Ovary (tissue), 7 donors: ENCODE measurements at regions not wholly inside any gene's neighbourhood (a gene's known extent, or its start where the extent isn't known, plus 50 kb on each side); places are given as distances from the start of the nearest gene placed in this dataset.

Experiments
- DNase-seq, 5 donors: peaks; one replicate each; pipeline ENCODE4 v3.0.0-alpha.2; 2019 to 2020
- H3K27ac ChIP-seq, 2 donors: fragments of 200-600 bp; one replicate each; pipeline versions ENCODE4 v1.5.1 to v1.8.0; 2019 to 2022
- H3K27me3 ChIP-seq: fragments of 200-600 bp; one replicate; pipeline ENCODE4 v1.8.0; 2022
- H3K36me3 ChIP-seq: fragments of 200-600 bp; sonication (generic); one replicate; pipeline ENCODE4 v1.5.1; 2019
- H3K4me1 ChIP-seq: one replicate; pipeline ENCODE4 v1.8.1; 2013; ENCODE audit warnings: mild to moderate bottlenecking, moderate library complexity; ENCODE audit not compliant: insufficient read depth
- H3K4me3 ChIP-seq: fragments of 200-600 bp; sonication (generic); one replicate; pipeline ENCODE4 v1.5.1; 2017
- H3K9me3 ChIP-seq, 2 donors: fragments of 200-600 bp in 1 of 2; sonication (generic) in 1 of 2; one replicate each; pipeline versions ENCODE4 v1.5.1 to v1.8.1; 2013 to 2019; ENCODE audit warnings: mild to moderate bottlenecking in 1 of 2, moderate library complexity in 1 of 2
- CTCF ChIP-seq, 3 donors: fragments of 450-650 bp in 2 of 3; fragments of 200-600 bp in 1 of 3; IDR thresholded peaks; one replicate each; pipeline versions ENCODE4 v1.5.1 to v1.8.0; 2016 to 2022; ENCODE audit warnings: antibody characterized with exemption in 3 of 3, mild to moderate bottlenecking in 1 of 3
- EP300 ChIP-seq: sonication (generic); formaldehyde crosslinking; IDR thresholded peaks from one replicate; pipeline ENCODE4 v1.6.1; 2017; ENCODE audit warnings: antibody characterized with exemption
- POLR2A ChIP-seq: fragments of 450-650 bp; IDR thresholded peaks from one replicate; pipeline ENCODE4 v1.6.1; 2017; ENCODE audit warnings: antibody characterized with exemption, mild to moderate bottlenecking, moderate library complexity
- WGBS, 3 donors: extraction: QIAGEN DNeasy Blood & Tissue Kit in 1 of 3; methylation state at CpG; one replicate each; pipeline versions ENCODE4 v1.1.5 to v1.1.7; 2013 to 2017; 5-methylcytosine and 5-hydroxymethylcytosine counted together
- intact Hi-C, 4 donors: fragments of 100-400 bp; cut with DNase I; formaldehyde crosslinking; loops; one replicate each; pipeline versions ENCODE4 v1.11.0 to v1.15.1; 2022 to 2023
- donor health status: DM: no; HTN: no; CAD: no; lungs with moderate emphysema.
- donor health status: DM: no; HTN: no; CAD: no.
- donor health status: Bipolar disorder and iron deficiency.
- donor health status: DM: no; HTN: no; CAD: no.
- donor health status: DM: yes; HTN: yes; CAD: no.

GRCh38 chr2:198901894-198902293 is 555.8 kb downstream of the SATB2 start:
- Histone ChIP-seq H3K4me1 (no peaks in the 10 kb centered on the region), H3K9me3 (no peaks in the 10 kb centered on the region), H3K27me3 (no peaks in the 10 kb centered on the region), H3K36me3 (no peaks in the 10 kb centered on the region), H3K27ac (no peak overlapping the region), H3K4me3 (no peak overlapping the region)
- intact Hi-C loops: no loop called here
- no peak for TF ChIP-seq EP300
- TF ChIP-seq POLR2A: no peak
- no peak for TF ChIP-seq CTCF (IDR thresholded peaks at IDR 0.05)
- no peak for DNase-seq

GRCh38 chr2:198900141-198900540 is 557.6 kb downstream of the SATB2 start:
- no peak overlapping the region for H3K4me3 ChIP-seq
- TF ChIP-seq POLR2A (no peak), EP300 (no peak), CTCF (IDR thresholded peaks at IDR 0.05) (no peak)
- no peaks in the 10 kb centered on the region for H3K4me1 ChIP-seq
- H3K36me3 ChIP-seq: no peaks in the 10 kb centered on the region
- H3K9me3 ChIP-seq: no peaks in the 10 kb centered on the region
- intact Hi-C loops: no loop called here
- DNase-seq: no peak
- WGBS, 3 donors: 84 to 87% (median 86%) methylated on average over 3 of the region's 3 CpGs
- no peak overlapping the region for H3K27ac ChIP-seq
- no peaks in the 10 kb centered on the region for H3K27me3 ChIP-seq

- intact Hi-C loops: no loop called here
- no peak for DNase-seq
- Histone ChIP-seq H3K27me3 (no peaks in the 10 kb centered on the region), H3K27ac (no peak overlapping the region), H3K4me1 (no peaks in the 10 kb centered on the region), H3K36me3 (no peaks in the 10 kb centered on the region), H3K9me3 (no peaks in the 10 kb centered on the region), H3K4me3 (no peak overlapping the region)
- TF ChIP-seq CTCF (IDR thresholded peaks at IDR 0.05) (no peak), POLR2A (no peak), EP300 (no peak)
Measured at GRCh38 chr2:198890490-198890889, 567.2 kb downstream of the SATB2 start.

- Histone ChIP-seq H3K27me3 (no peaks in the 10 kb centered on the region), H3K27ac (no peak overlapping the region), H3K4me1 (no peaks in the 10 kb centered on the region), H3K4me3 (no peak overlapping the region), H3K9me3 (no peaks in the 10 kb centered on the region), H3K36me3 (no peaks in the 10 kb centered on the region)
- WGBS, 3 donors: 37 to 39% (median 37%) methylated on average over 2 of the region's 2 CpGs
- no peak for DNase-seq
- TF ChIP-seq EP300: no peak
- no peak for TF ChIP-seq CTCF (IDR thresholded peaks at IDR 0.05)
- no peak for TF ChIP-seq POLR2A
- intact Hi-C loops: no loop called here
Measured at GRCh38 chr2:198883604-198884003, 574.1 kb downstream of the SATB2 start.

GRCh38 chr2:198880986-198881385 is 576.8 kb downstream of the SATB2 start:
- no peak for DNase-seq
- Histone ChIP-seq H3K4me3 (no peak overlapping the region), H3K27ac (no peak overlapping the region), H3K36me3 (no peaks in the 10 kb centered on the region), H3K27me3 (no peaks in the 10 kb centered on the region), H3K4me1 (no peaks in the 10 kb centered on the region), H3K9me3 (no peaks in the 10 kb centered on the region)
- no peak for TF ChIP-seq CTCF (IDR thresholded peaks at IDR 0.05)
- TF ChIP-seq POLR2A: no peak
- no peak for TF ChIP-seq EP300
- intact Hi-C loops: no loop called here
